Body of pancreas (tissue), 4 donors: ENCODE measurements at regions not wholly inside any gene's neighbourhood (a gene's known extent, or its start where the extent isn't known, plus 50 kb on each side); places are given as distances from the start of the nearest gene placed in this dataset.

Experiments used
- CTCF ChIP-seq, 7 experiments: fragments of 450-650 bp in 4 of 7; fragments of 200-600 bp in 3 of 7; sonication (generic) in 3 of 7; IDR thresholded peaks; one replicate each; pipeline ENCODE4 v1.5.1; 2016 to 2019; ENCODE audit warnings: antibody characterized with exemption in 7 of 7
- POLR2A ChIP-seq, 3 donors: fragments of 450-650 bp; IDR thresholded peaks; one replicate each; pipeline ENCODE4 v1.6.1; 2016; ENCODE audit warnings: antibody characterized with exemption in 3 of 3, mild to moderate bottlenecking in 2 of 3

- TF ChIP-seq POLR2A (IDR thresholded peaks at IDR 0.05) (no peak), CTCF (IDR thresholded peaks at IDR 0.05) (no peak)
These were observed 368.0 kb downstream of the FAT4 start for GRCh38 chr4:125682730-125683129.
